ACC112 (cell line): ENCODE measurements at regions not wholly inside any gene's neighbourhood (a gene's known extent, or its start where the extent isn't known, plus 50 kb on each side); places are given as distances from the start of the nearest gene placed in this dataset.
"Not testable (repeated sequence)": the region's sequence is repeated elsewhere in the genome, so short reads cannot be mapped to it uniquely, and the experiment has no call there.

Source experiments
- H2AFZ ChIP-seq: fragments of 200-600 bp; sonication (generic); one replicate; pipeline ENCODE4 v1.6.0; 2017; ENCODE audit warnings: antibody characterized with exemption, low read length; ENCODE audit not compliant: unreplicated experiment
- H3K27ac ChIP-seq: fragments of 200-600 bp; sonication (generic); 2 replicates; pipeline ENCODE4 v1.5.1; 2014; ENCODE audit warnings: low read depth, mild to moderate bottlenecking, antibody characterized with exemption, low read length, moderate library complexity
- H3K27me3 ChIP-seq: fragments of 200-600 bp; sonication (generic); 2 replicates; pipeline ENCODE4 v1.6.1; 2014; ENCODE audit warnings: mild to moderate bottlenecking, antibody characterized with exemption, low read length, moderate library complexity, mixed read lengths; ENCODE audit not compliant: insufficient read depth
- H3K36me3 ChIP-seq: fragments of 200-600 bp; sonication (generic); 2 replicates; pipeline ENCODE4 v1.6.1; 2016; ENCODE audit warnings: mild to moderate bottlenecking, antibody characterized with exemption, low read length, moderate library complexity, mixed read lengths; ENCODE audit not compliant: insufficient read depth
- H3K4me1 ChIP-seq: fragments of 200-600 bp; sonication (generic); one replicate; pipeline ENCODE4 v1.6.1; 2016; ENCODE audit warnings: low read length, mixed read lengths; ENCODE audit not compliant: insufficient read depth, unreplicated experiment, control insufficient read depth
- H3K4me3 ChIP-seq: fragments of 200-600 bp; sonication (generic); 2 replicates; pipeline ENCODE4 v1.5.1; 2014; ENCODE audit warnings: mild to moderate bottlenecking, low read depth, low read length
- H3K79me2 ChIP-seq: fragments of 200-600 bp; sonication (generic); one replicate; pipeline ENCODE4 v1.6.0; 2016; ENCODE audit warnings: low read length; ENCODE audit not compliant: control insufficient read depth, unreplicated experiment, insufficient read depth

DNA sequence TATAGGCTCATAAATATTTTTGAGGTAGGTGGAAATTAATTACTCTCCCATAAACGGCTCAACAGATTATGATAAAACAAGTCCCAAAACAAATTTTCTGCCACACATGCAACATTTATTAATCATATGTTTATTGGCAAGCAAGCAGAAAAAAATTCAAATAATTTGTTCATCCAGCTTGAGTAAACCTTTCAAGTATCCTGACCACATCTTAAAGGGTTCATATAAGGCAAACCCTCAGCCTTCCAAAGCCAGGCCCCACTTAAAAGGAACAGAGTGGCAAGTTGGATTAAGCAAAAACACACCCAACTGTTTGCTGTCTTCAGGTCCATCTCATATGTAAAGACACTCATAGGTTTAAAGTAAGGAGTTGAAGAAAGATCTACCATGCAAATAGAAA, 1042.3 kb downstream of the DIPK2A start:
- Histone ChIP-seq H3K4me1 (peaks cover 6% of the 10 kb centered on the region), H3K27ac (no peak overlapping the region), H3K36me3 (no peaks in the 10 kb centered on the region), H2AFZ (no peak overlapping the region), H3K27me3 (no peaks in the 10 kb centered on the region), H3K4me3 (no peak overlapping the region), H3K79me2 (no peaks in the 10 kb centered on the region)

DNA sequence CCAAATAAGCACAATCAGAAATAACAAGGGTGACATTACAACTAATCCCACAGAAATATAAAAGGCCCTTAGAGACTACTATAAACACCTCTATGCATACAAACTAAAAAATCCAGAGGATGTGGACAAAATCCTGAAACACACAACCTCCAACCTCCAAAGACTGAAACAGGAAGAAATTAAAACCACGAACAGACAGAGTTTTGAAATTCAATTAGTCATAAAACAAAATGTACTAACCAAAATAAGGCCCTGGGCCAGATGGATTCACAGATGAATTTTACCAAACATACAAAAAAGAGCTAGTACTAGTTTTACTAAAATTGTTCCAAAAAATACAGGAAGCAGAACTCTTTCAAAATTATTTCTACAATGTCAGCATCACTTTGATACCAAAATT, 1043.6 kb downstream of the DIPK2A start:
- no peaks in the 10 kb centered on the region for H3K27me3 ChIP-seq
- H3K4me3 ChIP-seq, result no peak overlapping the region
- H2AFZ ChIP-seq, result peak overlapping the region; percentile 77
- H3K4me1 ChIP-seq, result peaks cover 6% of the 10 kb centered on the region
- peak overlapping the region; percentile 67 for H3K27ac ChIP-seq
- H3K79me2 ChIP-seq, result no peaks in the 10 kb centered on the region
- no peaks in the 10 kb centered on the region for H3K36me3 ChIP-seq

DNA sequence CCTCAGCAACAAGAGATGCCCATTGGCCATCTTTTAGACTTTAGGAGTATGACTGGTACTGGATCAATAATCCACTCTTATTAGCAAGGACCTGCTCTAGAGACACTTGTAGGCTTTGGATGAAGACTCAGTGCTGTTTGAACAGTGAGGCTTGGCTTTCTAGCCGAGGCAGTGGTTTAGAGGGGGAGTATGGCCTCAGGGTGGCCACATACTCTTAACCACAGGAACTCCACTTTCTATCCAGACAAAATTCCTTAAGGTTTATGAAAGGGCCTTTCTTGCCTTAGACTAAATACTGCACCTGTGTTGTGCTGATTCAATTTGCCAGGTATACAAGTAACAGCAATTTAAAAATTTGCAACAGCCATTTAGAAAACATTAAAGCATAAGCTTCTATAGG, 1046.3 kb downstream of the DIPK2A start:
- Histone ChIP-seq H3K4me3 (no peak overlapping the region), H3K36me3 (no peaks in the 10 kb centered on the region), H3K27ac (no peak overlapping the region), H2AFZ (no peak overlapping the region), H3K79me2 (no peaks in the 10 kb centered on the region), H3K4me1 (peaks cover 6% of the 10 kb centered on the region), H3K27me3 (no peaks in the 10 kb centered on the region)

DNA sequence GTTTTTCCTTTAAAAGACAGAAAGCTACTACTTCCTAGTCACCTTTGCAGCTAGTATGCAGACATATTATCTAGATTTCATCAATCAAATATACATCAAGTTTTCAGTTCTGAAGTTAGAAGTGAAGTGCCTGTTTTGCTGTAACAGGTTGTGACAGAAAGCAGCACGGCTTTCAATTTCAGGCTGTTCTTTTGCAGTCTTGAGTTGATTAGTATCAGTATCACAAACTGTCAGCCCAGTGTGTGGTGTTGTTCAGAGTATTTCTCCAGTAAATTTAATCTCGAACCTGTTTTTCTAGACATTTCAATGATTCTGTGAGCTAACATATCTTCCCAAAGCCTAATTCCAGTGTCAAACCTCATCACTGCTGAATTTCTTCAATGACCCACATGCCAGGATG, 1050.8 kb downstream of the DIPK2A start:
- no peaks in the 10 kb centered on the region for H3K36me3 ChIP-seq
- H3K27ac ChIP-seq, result no peak overlapping the region
- H3K27me3 ChIP-seq, result no peaks in the 10 kb centered on the region
- peak overlapping the region; percentile 6 for H2AFZ ChIP-seq
- no peaks in the 10 kb centered on the region for H3K79me2 ChIP-seq
- H3K4me1 ChIP-seq, result no peaks in the 10 kb centered on the region
- H3K4me3 ChIP-seq, result no peak overlapping the region

DNA sequence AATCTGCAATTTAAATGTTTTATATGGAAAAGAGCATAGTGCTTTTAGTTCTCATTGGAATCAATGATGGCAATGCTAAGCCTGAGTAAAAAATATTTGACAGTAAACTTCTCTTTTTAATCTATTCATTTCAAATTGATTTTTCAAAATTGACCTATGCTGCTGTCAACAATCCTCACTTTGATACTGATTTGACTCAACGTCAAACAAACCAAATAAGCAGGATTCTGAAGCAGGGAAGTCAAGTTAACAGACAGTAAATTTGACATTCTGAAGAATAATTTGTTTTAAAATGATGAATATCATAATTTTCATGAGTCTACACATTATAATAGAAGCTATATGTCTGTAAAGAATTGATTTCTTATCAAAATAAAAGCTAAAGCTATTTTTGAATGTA, 1053.1 kb downstream of the DIPK2A start:
- no peaks in the 10 kb centered on the region for H3K27me3 ChIP-seq
- no peak overlapping the region for H3K27ac ChIP-seq
- H3K36me3 ChIP-seq, result no peaks in the 10 kb centered on the region
- no peak overlapping the region for H3K4me3 ChIP-seq
- H3K4me1 ChIP-seq, result no peaks in the 10 kb centered on the region
- H2AFZ ChIP-seq, result no peak overlapping the region
- no peaks in the 10 kb centered on the region for H3K79me2 ChIP-seq

DNA sequence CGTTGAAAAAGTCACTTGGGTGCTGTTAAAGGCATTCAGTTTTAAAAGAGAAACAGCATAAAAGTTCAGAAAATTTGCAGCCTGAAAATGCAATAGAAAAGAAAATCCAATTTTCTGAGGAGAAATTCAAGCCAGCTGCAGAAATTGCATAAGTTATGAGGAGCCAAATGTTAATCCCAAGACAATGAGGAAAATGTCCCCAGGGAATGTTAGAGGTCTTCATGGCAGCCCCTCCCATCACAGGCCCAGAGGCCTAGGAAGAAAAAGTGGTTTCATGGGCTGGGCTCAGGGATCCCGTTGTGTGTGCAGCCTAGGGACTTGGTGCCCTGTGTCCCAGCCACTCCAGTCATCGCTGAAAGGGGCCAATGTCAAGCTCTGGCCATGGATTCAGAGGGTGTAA, 1055.6 kb downstream of the DIPK2A start:
- H3K4me1 ChIP-seq, H2AFZ ChIP-seq, H3K79me2 ChIP-seq, H3K27ac ChIP-seq, H3K4me3 ChIP-seq, H3K36me3 ChIP-seq, H3K27me3 ChIP-seq: not testable (repeated sequence)

DNA sequence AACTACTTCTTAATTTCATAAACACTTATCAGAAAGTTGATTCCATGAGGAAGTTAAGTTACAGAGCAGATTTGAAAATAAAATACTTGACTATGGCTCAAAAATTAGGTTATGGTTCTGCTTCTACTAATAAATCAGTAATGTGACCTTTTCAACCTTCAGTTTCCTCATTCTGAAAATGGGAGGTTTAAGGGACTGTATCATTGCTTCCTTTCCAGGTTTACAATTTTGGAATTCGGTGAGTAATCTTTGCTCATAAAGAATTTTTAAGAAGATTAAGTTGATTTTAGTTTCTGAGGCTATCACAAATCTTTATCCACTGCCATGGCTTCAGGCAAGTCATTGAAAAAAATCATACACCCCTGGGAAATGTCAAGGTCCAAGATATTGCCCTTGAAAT, 1061.2 kb downstream of the DIPK2A start:
- H3K79me2 ChIP-seq, result no peaks in the 10 kb centered on the region
- H3K4me3 ChIP-seq, result no peak overlapping the region
- peak overlapping the region; percentile 33 for H2AFZ ChIP-seq
- peaks cover 10% of the 10 kb centered on the region for H3K4me1 ChIP-seq
- H3K27ac ChIP-seq, result no peak overlapping the region; the same call in 1 of the 2 replicates
- H3K27me3 ChIP-seq, result no peaks in the 10 kb centered on the region
- no peaks in the 10 kb centered on the region for H3K36me3 ChIP-seq

DNA sequence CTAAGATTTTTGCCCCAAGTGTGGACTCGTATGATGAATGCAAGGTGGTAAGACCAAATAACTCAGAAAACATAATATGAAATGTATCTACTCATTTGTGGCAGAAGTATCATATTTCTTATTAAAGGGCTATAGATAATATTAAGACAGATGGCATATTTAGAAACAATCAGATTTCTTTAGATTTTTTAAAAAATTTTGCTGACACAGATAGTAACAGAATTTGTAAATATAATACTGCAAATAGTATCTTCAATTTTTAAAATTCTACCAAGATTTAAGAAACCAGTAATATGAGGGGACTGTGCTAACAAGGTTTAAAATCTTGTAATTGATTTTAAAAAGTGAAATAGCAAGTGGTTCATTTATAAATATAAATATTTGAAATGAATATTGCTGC, 1064.1 kb downstream of the DIPK2A start:
- H3K4me3 ChIP-seq, result no peak overlapping the region
- no peaks in the 10 kb centered on the region for H3K79me2 ChIP-seq
- H3K4me1 ChIP-seq, result peaks cover 10% of the 10 kb centered on the region
- no peaks in the 10 kb centered on the region for H3K27me3 ChIP-seq
- H3K27ac ChIP-seq, result no peak overlapping the region
- H2AFZ ChIP-seq, result no peak overlapping the region
- no peaks in the 10 kb centered on the region for H3K36me3 ChIP-seq

DNA sequence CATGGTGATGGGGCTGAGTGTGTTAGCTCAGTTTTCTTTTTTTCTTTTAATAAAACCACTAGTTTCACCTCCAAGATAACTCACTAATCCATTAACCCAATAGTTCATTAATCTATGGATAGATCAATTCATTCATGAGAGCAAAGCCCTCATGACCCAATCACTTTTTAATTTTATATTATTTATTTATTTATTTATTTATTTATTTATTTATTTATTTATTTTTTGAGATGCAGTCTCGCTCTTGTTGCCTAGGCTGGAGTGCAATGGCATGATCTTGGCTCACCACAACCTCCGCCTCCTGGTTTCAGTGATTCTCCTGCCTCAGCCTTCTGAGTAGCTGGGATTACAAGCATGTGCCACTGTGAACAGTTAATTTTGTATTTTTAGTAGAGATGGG, 1082.4 kb downstream of the DIPK2A start:
- not testable (repeated sequence) for H3K27ac ChIP-seq, H3K27me3 ChIP-seq, H3K79me2 ChIP-seq, H3K4me1 ChIP-seq, H3K36me3 ChIP-seq, H3K4me3 ChIP-seq, H2AFZ ChIP-seq

DNA sequence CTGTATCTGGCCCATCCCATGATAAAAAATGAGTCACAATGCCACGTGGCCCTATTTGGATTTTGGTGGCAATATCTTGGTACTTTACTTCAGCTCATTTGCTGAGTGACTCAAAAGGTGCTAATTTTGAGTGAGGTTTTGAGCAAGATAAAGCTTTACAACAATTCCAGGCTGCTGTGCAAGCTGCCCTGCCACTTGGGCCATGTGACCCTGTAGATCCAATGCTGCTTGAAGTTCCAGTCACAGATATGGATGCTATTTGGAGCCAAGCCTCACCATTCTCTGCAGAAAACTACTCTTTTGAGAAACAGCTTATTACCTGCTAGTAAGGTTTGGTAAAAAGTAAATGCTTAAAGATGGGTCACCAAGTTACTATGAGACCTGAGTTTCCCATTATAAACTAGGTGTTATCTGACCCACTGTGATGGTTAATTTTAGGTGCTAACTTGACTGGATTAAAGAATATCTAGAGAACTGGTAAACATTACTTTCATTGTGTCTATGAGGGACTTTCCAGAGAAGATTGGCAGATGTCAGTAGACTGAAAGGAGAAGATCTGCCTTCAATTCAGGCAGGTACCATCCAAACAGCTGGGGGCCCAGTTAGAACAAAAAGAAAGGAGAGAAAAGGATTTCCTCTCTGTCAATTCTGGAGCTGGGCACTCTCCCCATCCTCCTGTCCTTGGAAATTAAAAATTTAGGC, 1083.9 kb downstream of the DIPK2A start:
- H3K4me3 ChIP-seq, result no peak overlapping the region
- no peak overlapping the region for H3K27ac ChIP-seq
- H2AFZ ChIP-seq, result no peak overlapping the region
- no peaks in the 10 kb centered on the region for H3K79me2 ChIP-seq
- no peaks in the 10 kb centered on the region for H3K27me3 ChIP-seq
- peaks cover 4% of the 10 kb centered on the region for H3K4me1 ChIP-seq
- no peaks in the 10 kb centered on the region for H3K36me3 ChIP-seq

DNA sequence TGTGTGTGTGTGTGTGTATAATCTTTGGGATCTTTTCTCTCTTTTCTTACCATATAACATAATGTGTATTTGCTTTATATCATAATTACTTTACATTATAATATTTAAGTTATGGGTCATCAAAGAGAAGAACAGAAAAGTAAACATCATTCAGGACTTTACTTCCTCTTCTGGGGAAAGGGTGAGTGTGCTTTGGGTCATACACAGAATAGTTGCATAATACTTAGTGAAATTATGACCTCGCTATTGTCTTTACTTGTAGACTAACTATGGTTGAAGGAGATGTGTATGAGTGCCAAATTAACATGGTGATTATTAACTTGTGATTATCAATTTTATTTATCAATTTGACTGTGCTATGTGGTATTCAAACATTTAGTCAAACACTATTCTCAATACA, 1086.9 kb downstream of the DIPK2A start:
- no peaks in the 10 kb centered on the region for H3K27me3 ChIP-seq
- H3K4me3 ChIP-seq, result no peak overlapping the region
- H3K79me2 ChIP-seq, result no peaks in the 10 kb centered on the region
- H3K36me3 ChIP-seq, result no peaks in the 10 kb centered on the region
- H3K4me1 ChIP-seq, result peaks cover 4% of the 10 kb centered on the region
- no peak overlapping the region for H2AFZ ChIP-seq
- no peak overlapping the region for H3K27ac ChIP-seq
